ENCODE measurements at regions not wholly inside any gene's neighbourhood (a gene's known extent, or its start where the extent isn't known, plus 50 kb on each side); places are given as distances from the start of the nearest gene placed in this dataset.
"Not testable (repeated sequence)": the region's sequence is repeated elsewhere in the genome, so short reads cannot be mapped to it uniquely, and the experiment has no call there.

GRCh38 chrX:4613651-4614050 lies 900.2 kb upstream of the PRKX start:
- TF ChIP-seq CTCF, POLR2A (IDR thresholded peaks at IDR 0.05): not testable (repeated sequence)
